ENCODE measurements at regions not wholly inside any gene's neighbourhood (a gene's known extent, or its start where the extent isn't known, plus 50 kb on each side); places are given as distances from the start of the nearest gene placed in this dataset.

DNA sequence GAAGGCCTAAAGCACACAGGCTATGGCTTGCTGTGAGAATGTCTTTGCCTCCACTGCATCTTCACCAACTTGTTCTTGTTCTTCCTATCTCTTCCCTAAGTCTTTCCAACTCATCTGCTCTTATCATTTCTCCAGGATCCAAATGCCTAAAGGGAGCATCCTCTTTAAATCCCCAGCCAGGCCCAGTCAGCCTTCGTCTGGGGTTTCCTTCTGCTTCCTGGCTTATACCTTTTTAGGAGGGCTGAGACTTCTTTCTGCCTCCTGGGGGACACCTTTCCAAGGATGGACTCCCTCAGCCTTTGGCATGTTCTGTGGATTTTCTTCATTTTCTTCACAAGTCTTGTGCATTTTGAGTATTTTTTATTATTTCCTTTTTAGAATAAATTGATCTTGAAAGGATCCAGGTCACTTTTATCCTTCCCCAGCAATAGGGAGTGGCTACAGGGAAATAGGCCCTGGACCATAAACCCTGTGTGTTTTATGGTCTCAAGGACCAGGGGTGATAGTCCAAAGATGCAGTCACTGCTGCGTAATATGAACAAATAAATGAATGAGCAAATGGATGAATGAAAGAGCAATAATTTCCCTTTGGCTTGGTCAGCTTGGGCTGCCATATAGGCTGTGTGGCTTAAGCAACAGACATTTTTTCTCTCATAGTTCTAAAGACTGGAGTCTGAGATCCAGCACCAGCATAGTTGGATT is 122.1 kb upstream of the LRIG1 start:
- Histone ChIP-seq H2AK5ac (ENCODE audit: low read depth, low read length) (no peak overlapping the region), H4K5ac (ENCODE audit: insufficient read length, low read depth, low read length) (no peak overlapping the region), H3K36me3 (ENCODE audit: control insufficient read depth in 2 of 4, insufficient read depth in 4 of 4, low read length in 3 of 4) (no peaks in the 10 kb centered on the region), H2BK20ac (ENCODE audit: low read length) (no peak overlapping the region), H3K18ac (ENCODE audit: extremely low read depth, low read length) (peak overlapping the region; percentile 48), H2BK12ac (ENCODE audit: low read depth, low read length) (no peak overlapping the region), H4K91ac (replicated peaks; ENCODE audit: insufficient read length, low read length) (no peak overlapping the region), H2AFZ (ENCODE audit: low read length) (no peak overlapping the region), H4K8ac (ENCODE audit: extremely low read depth, insufficient read depth, low read length) (no peak overlapping the region), H3K23ac (ENCODE audit: insufficient read length) (no peak overlapping the region), H3K4ac (replicated peaks; ENCODE audit: insufficient read length, low read depth, low read length) (no peak overlapping the region), H3K4me3 (ENCODE audit: extremely low read depth in 1 of 4, insufficient read depth in 2 of 4, low read depth in 3 of 4, low read length in 4 of 4) (no peak overlapping the region), H3K23me2 (ENCODE audit: low read depth, low read length) (no peaks in the 10 kb centered on the region), H3K14ac (ENCODE audit: insufficient read length) (no peak overlapping the region), H3K27me3 (replicated peaks in 1 of 4; ENCODE audit: control insufficient read depth in 3 of 4, extremely low read depth in 1 of 4, insufficient read depth in 3 of 4, low read length in 3 of 4) (no peaks in the 10 kb centered on the region), H3K4me2 (ENCODE audit: insufficient read depth in 1 of 2, low read depth in 2 of 2, low read length in 2 of 2) (no peak overlapping the region), H2BK5ac (ENCODE audit: low read depth, low read length) (no peak overlapping the region), H3K56ac (replicated peaks; ENCODE audit: insufficient read length, low read depth, low read length) (no peak overlapping the region), H2BK15ac (ENCODE audit: low read length) (no peak overlapping the region), H4K20me1 (replicated peaks in 1 of 2; ENCODE audit: control insufficient read depth in 1 of 2, insufficient read depth in 2 of 2, low read length in 2 of 2) (no peaks in the 10 kb centered on the region), H3K4me1 (replicated peaks in 1 of 4; ENCODE audit: control insufficient read depth in 3 of 4, insufficient read depth in 4 of 4, low read length in 3 of 4) (peaks cover 0 to 5% (median 2%) of the 10 kb centered on the region in 4 experiments; a peak in 5 of 7 replicates), H2BK120ac (replicated peaks; ENCODE audit: low read depth, low read length) (no peak overlapping the region), H3K9ac (replicated peaks in 1 of 4; ENCODE audit: extremely low read depth in 1 of 4, low read depth in 3 of 4, low read length in 3 of 4) (no peak overlapping the region), H3K79me2 (ENCODE audit: control insufficient read depth in 1 of 2, insufficient read depth in 2 of 2, low read length in 2 of 2) (no peaks in the 10 kb centered on the region), H3K79me1 (ENCODE audit: low read depth, low read length) (no peaks in the 10 kb centered on the region), H3K9me3 (ENCODE audit: insufficient read depth in 2 of 2, low read depth in 1 of 2, low read length in 1 of 2) (no peaks in the 10 kb centered on the region), H3K27ac (ENCODE audit: low read depth, low read length) (no peak overlapping the region)
- 87% methylated on average over 2 of the region's 2 CpGs; no CpG with 5 or more reads in 1 of the 2 experiments for WGBS, 2 experiments (ENCODE audit: extremely low coverage in 1 of 2, insufficient coverage in 1 of 2, insufficient read length in 1 of 2, insufficient replicate concordance in 2 of 2, low coverage in 1 of 2, low lambda C conversion rate in 2 of 2, missing lambda C conversion rate in 1 of 2)
- POLR2A ChIA-PET (ENCODE audit: partially characterized antibody): no interaction called here
- DNase-seq (ENCODE audit: low read depth in 1 of 2, low spot score in 2 of 2) (no peak), FAIRE-seq (no peak)
- CTCF ChIA-PET (ENCODE audit: partially characterized antibody): no interaction called here
- TF ChIP-seq HDAC6 (IDR thresholded peaks at IDR 0.05; ENCODE audit: low read depth, low read length) (no peak), SP1 (IDR thresholded peaks at IDR 0.05; ENCODE audit: low read depth, low read length) (no peak), GABPA (IDR thresholded peaks at IDR 0.05; ENCODE audit: borderline replicate concordance, insufficient read depth, low read length) (no peak), TAF7 (optimal IDR thresholded peaks at IDR 0.05; ENCODE audit: borderline replicate concordance, low read depth, low read length) (no peak), SUZ12 (IDR thresholded peaks at IDR 0.05; ENCODE audit: low read length) (no peak), POU5F1 (IDR thresholded peaks at IDR 0.05; ENCODE audit: low read depth, low read length) (no peak), POLR2A (IDR thresholded peaks at IDR 0.05; ENCODE audit: control extremely low read depth in 1 of 2, low read depth in 2 of 2, low read length in 2 of 2) (no peak), SP2 (IDR thresholded peaks at IDR 0.05; ENCODE audit: low read length) (no peak), TCF12 (IDR thresholded peaks at IDR 0.05; ENCODE audit: low read depth, low read length) (no peak), CREB1 (IDR thresholded peaks at IDR 0.05) (no peak), CHD1 (IDR thresholded peaks at IDR 0.05; ENCODE audit: low read depth, low read length) (no peak), KDM4A (IDR thresholded peaks at IDR 0.05; ENCODE audit: low read depth, low read length, severe bottlenecking) (no peak), SAP30 (IDR thresholded peaks at IDR 0.05; ENCODE audit: insufficient read depth, insufficient replicate concordance, low read length) (no peak), BRCA1 (IDR thresholded peaks at IDR 0.05; ENCODE audit: low read depth, low read length) (no peak)
- TF ChIP-seq, protein P1, sequence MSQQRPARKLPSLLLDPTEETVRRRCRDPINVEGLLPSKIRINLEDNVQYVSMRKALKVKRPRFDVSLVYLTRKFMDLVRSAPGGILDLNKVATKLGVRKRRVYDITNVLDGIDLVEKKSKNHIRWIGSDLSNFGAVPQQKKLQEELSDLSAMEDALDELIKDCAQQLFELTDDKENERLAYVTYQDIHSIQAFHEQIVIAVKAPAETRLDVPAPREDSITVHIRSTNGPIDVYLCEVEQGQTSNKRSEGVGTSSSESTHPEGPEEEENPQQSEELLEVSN (IDR thresholded peaks at IDR 0.05): no peak

All from H1 (cell line).